Endodermal cell (in vitro differentiated cells): ENCODE measurements at regions not wholly inside any gene's neighbourhood (a gene's known extent, or its start where the extent isn't known, plus 50 kb on each side); places are given as distances from the start of the nearest gene placed in this dataset.
A peak's percentile ranks its signal among the peaks of the same experiment; 100 is the strongest.

Experiments
- DNase-seq: peaks from one replicate; pipeline ENCODE4 v3.0.0-alpha.2; 2017
- H3K27ac ChIP-seq: 2 replicates; pipeline ENCODE4 v1.5.1; 2013; ENCODE audit warnings: mild to moderate bottlenecking, low read depth, low read length, moderate library complexity
- H3K27me3 ChIP-seq: 2 replicates; pipeline ENCODE4 v1.6.1; 2013; ENCODE audit warnings: mild to moderate bottlenecking, low read length, moderate library complexity; ENCODE audit not compliant: insufficient read depth, control insufficient read depth, poor library complexity, severe bottlenecking
- H3K36me3 ChIP-seq: 2 replicates; pipeline ENCODE4 v1.7.0; 2013; ENCODE audit warnings: mild to moderate bottlenecking, low read length, moderate library complexity; ENCODE audit not compliant: control insufficient read depth, insufficient read depth
- H3K4me1 ChIP-seq: one replicate; pipeline ENCODE4 v1.7.0; 2013; ENCODE audit warnings: low read length; ENCODE audit not compliant: control insufficient read depth, insufficient read depth
- H3K4me3 ChIP-seq: 2 replicates; pipeline ENCODE4 v1.5.1; 2013; ENCODE audit warnings: mild to moderate bottlenecking, low read length, moderate library complexity
- H3K9ac ChIP-seq: 2 replicates; pipeline ENCODE4 v1.6.1; 2013; ENCODE audit warnings: mild to moderate bottlenecking, low read length, moderate library complexity; ENCODE audit not compliant: poor library complexity, severe bottlenecking; ENCODE audit errors: extremely low read depth
- H3K9me3 ChIP-seq: 2 replicates; pipeline ENCODE4 v1.6.1; 2013; ENCODE audit warnings: mild to moderate bottlenecking, low read length, moderate library complexity; ENCODE audit not compliant: control insufficient read depth
- H3K27ac Mint-ChIP-seq: 2 replicates; pipeline ENCODE4 v1.8.0; 2020; ENCODE audit warnings: mixed read lengths
- H3K27me3 Mint-ChIP-seq: 2 replicates; pipeline ENCODE4 v1.8.0; 2021; ENCODE audit warnings: mild to moderate bottlenecking, mixed read lengths; ENCODE audit not compliant: insufficient read depth
- H3K36me3 Mint-ChIP-seq: 2 replicates; pipeline ENCODE4 v1.8.0; 2020; ENCODE audit warnings: low read depth, mixed read lengths
- H3K4me1 Mint-ChIP-seq: 2 replicates; pipeline ENCODE4 v1.8.0; 2020; ENCODE audit warnings: mixed read lengths
- H3K4me3 Mint-ChIP-seq: 2 replicates; pipeline ENCODE4 v1.8.0; 2020; ENCODE audit warnings: mild to moderate bottlenecking, moderate library complexity, mixed read lengths
- H3K9me3 Mint-ChIP-seq: 2 replicates; pipeline ENCODE4 v1.8.0; 2020; ENCODE audit warnings: mild to moderate bottlenecking, mixed read lengths
- CTCF ChIP-seq: fragments of 200-600 bp; sonication (generic); conservative IDR thresholded peaks from 2 replicates; pipeline ENCODE4 v1.5.0; 2021; ENCODE audit warnings: antibody characterized with exemption, mild to moderate bottlenecking
- WGBS, 2 experiments: methylation state at CpG; one replicate each; pipeline versions ENCODE4 v1.1.5 to v1.1.7; 2013; ENCODE audit warnings: missing lambda C conversion rate in 2 of 2, mixed read lengths in 1 of 2; ENCODE audit not compliant: insufficient coverage in 1 of 2, insufficient read length in 1 of 2; 5-methylcytosine and 5-hydroxymethylcytosine counted together

DNA sequence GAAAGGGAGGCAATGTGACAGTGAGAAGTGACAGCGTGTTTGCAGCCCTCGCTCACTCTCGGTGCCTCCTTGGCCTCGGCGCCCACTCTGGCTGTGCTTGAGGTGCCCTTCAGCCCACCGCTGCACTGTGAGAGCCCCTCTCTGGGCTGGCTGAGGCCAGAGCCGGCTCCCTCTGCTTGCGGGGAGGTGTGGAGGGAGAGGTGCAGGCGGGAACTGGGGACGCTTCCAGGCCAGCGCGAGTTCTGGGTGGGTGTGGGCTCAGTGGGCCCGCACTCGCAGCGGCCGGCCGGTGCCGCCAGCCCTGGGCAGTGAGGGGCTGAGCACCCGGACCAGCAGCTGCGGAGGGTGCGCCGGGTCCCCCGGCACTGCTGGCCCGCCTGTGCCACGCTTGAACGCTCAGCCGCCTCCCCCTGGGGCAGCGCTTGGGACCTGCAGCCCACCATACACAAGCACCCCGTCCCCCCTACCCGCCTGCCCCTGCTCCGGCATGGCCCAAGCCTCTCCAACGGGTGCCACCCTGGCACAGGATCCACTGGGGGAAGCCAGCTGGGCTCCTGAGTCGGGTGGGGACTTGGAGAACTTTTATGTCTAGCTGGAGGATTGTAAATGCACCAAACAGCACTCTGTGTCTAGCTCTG is 1142.8 kb upstream of the INTU start:
- Mint-ChIP-seq H3K4me1 (no peaks in the 10 kb centered on the region), H3K27ac (no peak overlapping the region), H3K27me3 (no peaks in the 10 kb centered on the region), H3K4me3 (no peak overlapping the region), H3K9me3 (peaks cover 3% of the 10 kb centered on the region), H3K36me3 (no peaks in the 10 kb centered on the region)
- no peak for DNase-seq
- WGBS, 2 experiments, result 97 to 98% methylated on average over 7 to 33 of the region's 33 CpGs
- Histone ChIP-seq H3K9me3 (no peaks in the 10 kb centered on the region), H3K36me3 (no peaks in the 10 kb centered on the region), H3K4me3 (no peak overlapping the region), H3K27ac (no peak overlapping the region), H3K9ac (no peak overlapping the region), H3K27me3 (no peaks in the 10 kb centered on the region), H3K4me1 (no peaks in the 10 kb centered on the region)
- no peak for TF ChIP-seq CTCF

DNA sequence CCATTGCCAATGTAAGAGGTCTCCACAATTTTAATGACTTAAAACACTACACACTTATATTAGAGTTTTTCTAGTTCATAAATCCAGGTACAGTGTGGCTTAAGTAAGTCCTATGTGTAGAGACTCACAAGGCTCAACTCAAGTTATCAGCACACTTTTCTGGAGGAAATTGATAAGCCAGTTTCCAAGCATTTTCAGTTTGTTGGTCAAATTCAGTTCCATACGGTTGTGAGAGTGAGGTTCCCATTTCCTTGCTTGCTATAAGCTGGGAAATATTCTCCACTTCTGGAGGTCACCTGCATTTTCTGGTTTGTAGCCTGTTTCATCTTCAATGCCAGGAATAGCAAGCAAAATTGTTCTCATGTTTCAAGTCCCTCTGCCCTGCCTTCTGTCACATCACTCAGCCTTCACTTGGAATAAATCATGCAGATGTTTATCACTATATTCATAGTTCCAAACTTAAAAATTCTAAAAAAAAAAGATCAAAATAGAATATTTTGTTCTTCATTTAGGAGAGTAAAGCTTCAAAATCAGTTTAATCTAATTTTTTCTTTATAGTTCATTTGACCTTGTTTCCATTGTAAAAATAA is 1137.5 kb upstream of the INTU start:
- no peaks in the 10 kb centered on the region for H3K36me3 ChIP-seq
- no peak overlapping the region for H3K27ac ChIP-seq
- no peaks in the 10 kb centered on the region for H3K9me3 Mint-ChIP-seq
- no peaks in the 10 kb centered on the region for H3K27me3 Mint-ChIP-seq
- H3K9ac ChIP-seq, result no peak overlapping the region
- no peaks in the 10 kb centered on the region for H3K27me3 ChIP-seq
- H3K4me3 ChIP-seq, result no peak overlapping the region
- no peak for DNase-seq
- H3K4me1 Mint-ChIP-seq, result no peaks in the 10 kb centered on the region
- H3K27ac Mint-ChIP-seq, result no peak overlapping the region
- no peak overlapping the region for H3K4me3 Mint-ChIP-seq
- WGBS, 2 experiments, result 86 to 92% methylated on average over 1 of the region's 1 CpG
- H3K4me1 ChIP-seq, result no peaks in the 10 kb centered on the region
- no peak for TF ChIP-seq CTCF
- no peaks in the 10 kb centered on the region for H3K9me3 ChIP-seq
- no peaks in the 10 kb centered on the region for H3K36me3 Mint-ChIP-seq

DNA sequence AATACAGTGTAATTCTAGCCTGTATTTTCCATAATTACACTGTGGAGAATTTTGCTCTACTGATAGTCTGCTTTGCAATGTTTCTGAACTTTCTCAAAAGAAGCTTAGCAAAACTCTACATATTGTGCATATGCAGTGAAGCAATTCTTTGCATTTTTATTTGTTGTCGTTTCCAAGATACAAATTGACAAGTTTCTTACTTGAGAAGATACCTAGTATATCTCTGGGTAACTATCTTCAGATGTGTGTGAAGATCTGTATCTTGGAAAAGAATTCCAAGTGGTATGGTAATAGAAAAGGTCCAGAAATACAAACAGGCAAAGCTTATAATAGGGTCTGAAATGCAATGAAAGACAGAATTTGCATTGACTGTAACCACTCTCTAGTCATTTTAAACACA is 1119.8 kb upstream of the INTU start:
- no peak for TF ChIP-seq CTCF
- Histone ChIP-seq H3K27ac (no peak overlapping the region), H3K9me3 (no peaks in the 10 kb centered on the region), H3K4me3 (peak overlapping the region; percentile 28), H3K27me3 (no peaks in the 10 kb centered on the region), H3K36me3 (no peaks in the 10 kb centered on the region), H3K4me1 (no peaks in the 10 kb centered on the region), H3K9ac (no peak overlapping the region)
- Mint-ChIP-seq H3K4me1 (peaks cover 4% of the 10 kb centered on the region), H3K27ac (no peak overlapping the region), H3K9me3 (no peaks in the 10 kb centered on the region), H3K36me3 (no peaks in the 10 kb centered on the region), H3K27me3 (no peaks in the 10 kb centered on the region), H3K4me3 (no peak overlapping the region)
- no peak for DNase-seq
- WGBS, 2 experiments, result 91% methylated on average over 1 of the region's 1 CpG; no CpG with 5 or more reads in 1 of the 2 experiments
